DMS114 treated with DMSO at 0.1 percent for 48 hours (cell line): ENCODE measurements at regions not wholly inside any gene's neighbourhood (a gene's known extent, or its start where the extent isn't known, plus 50 kb on each side); places are given as distances from the start of the nearest gene placed in this dataset.
"Not testable (repeated sequence)": the region's sequence is repeated elsewhere in the genome, so short reads cannot be mapped to it uniquely, and the experiment has no call there.

Experiments used
- DNase-seq: peaks from one replicate; lab custom pipeline; 2025; ENCODE audit not compliant: unreplicated experiment; lab: John Stamatoyannopoulos, UW

DNA sequence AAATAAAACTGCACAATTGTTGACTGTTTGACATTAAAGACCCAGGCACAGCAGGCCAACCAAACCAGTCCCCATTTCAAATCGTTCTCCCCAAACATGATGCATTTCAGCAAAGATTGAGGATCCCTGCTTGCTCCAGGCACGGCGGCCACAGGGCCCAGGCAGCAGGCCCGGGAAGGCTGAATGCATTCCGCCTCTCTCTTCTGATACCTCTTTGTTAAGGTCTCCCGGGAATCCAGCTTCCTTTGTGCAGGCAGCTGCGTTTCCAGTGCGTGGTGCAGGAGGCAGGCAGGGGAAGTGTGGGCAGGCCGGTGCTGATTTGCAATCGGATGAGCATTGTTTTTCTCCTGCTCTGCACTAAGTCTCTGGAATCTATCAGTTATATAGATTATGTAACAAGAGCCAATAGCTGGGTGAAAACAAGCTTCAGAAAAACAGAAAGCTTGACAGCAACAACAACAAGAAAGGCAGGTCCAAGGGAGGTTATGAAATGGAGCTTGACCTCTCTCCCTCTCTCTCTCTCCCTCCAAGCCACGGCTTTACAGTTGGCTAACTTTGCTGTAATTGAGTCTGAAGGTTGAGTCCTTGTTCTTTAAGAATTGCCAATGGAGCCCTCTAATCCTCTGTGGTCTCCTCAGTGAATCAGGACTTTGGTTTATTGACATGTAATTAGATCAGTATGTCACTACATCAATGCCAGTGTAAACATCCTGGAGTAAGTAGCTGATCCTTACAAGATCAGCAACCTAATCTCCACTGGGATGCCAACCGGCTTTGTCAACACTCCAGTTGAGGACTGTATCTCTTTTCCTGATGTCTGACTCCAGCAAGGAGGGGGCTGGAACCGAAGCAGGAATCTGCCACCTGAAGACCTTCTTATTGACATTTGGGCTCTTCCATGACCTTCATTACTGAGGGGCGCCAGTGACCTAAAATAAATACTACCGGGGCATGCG lies 338.0 kb downstream of the TEX29 start:
- no peak for DNase-seq

DNA sequence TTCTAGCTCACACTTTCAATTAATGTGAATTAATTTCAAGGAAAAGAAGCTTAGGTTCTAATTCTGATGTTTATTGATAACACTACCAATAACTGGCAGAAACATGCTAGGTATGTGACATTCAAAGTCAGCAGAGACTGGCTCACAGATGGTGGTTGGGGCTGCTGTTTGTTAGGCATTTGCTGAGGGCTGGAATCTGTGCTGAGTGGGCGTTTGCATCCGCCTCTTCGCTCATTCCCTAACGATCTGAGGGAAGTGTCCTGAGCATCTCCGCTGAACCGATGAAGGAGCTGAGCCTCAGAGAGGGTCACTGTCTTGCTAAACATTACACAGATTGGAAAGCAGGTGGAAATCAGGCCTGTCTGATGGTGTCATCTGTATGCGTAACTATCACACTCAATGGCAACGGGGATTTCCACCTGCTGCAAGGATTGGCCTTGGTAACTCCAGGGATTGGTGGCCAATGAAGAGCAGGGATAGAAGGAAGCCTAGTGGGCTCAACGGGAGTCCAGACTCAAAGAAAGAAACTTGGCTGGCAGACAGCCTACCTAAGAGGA lies 338.9 kb downstream of the TEX29 start:
- DNase-seq: no peak

DNA sequence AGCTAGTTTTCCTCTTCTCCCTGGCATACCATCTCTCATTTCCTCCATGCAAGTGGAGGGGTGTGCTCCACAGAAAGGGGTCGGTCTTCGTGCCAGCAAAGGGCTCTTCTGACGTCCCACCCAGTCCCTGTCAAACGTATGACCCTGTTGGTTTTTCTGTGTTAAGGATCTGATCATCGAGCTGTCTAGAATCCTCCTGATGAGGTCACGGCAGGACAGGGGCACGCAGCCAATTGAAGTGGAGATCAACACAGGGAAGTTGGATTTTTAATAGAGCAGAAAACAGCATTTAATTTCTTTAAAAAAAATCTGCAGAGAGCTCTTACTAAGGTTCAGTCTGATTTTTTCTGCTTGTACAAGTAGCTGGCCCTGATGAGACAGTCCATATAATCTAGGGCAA lies 339.4 kb downstream of the TEX29 start:
- DNase-seq: no peak

DNA sequence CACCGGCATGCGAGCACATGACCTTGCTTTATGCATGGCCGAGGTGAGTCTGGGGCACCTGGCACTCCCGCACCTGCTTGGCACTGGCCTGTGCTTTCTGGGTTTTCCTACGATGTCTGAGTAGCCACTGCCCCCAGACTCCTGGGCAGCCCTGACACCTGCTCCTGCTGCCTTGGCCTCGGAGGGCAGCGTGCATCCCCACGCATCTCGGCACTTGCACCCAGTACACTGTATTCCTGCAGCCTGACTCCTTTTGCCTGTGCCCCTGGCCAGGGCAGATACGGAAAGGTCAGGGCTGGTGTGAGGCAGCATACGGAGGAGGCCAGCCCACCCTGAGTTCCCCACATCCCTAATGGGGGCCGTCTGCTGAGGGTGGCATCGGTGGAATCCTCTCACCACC lies 340.6 kb downstream of the TEX29 start:
- no peak for DNase-seq

DNA sequence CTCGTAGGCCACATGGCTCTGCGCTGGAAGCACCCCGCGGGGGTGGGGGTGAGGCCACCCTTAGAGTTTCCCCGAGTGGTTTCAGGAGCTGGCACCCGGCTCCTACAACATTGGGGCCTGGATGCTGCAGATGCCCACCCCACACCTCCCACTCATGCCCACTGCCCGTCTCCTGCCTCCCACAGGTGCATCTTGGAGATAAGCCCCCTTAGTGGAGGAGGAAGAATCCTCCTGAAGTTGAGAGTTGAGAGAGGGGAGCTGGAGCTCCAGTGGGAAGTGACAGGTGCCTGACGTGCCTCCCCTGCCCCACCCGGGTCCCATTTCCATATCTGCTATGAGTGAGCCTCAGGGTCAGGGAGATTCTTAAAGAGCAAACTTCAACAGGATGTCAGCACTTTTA lies 341.3 kb downstream of the TEX29 start:
- DNase-seq: no peak

DNA sequence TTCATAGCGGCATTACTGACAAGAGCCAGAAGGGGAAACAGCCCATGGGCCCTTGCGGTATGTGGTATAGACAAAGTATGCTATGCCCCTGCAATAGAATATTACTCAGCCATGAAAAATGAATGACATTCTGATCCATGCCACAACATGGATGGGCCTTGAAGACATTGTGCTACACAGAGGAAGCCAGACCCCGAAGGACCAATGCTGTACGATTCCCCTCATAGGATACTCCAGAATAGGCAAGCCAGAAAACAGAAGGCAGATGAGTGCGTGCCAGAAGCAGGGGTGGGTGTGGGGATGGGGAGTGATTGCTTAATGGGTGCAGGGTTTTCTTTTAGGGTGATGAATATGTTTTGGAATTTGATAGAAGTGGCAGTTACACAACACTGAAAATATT lies 342.0 kb downstream of the TEX29 start:
- no peak for DNase-seq

DNA sequence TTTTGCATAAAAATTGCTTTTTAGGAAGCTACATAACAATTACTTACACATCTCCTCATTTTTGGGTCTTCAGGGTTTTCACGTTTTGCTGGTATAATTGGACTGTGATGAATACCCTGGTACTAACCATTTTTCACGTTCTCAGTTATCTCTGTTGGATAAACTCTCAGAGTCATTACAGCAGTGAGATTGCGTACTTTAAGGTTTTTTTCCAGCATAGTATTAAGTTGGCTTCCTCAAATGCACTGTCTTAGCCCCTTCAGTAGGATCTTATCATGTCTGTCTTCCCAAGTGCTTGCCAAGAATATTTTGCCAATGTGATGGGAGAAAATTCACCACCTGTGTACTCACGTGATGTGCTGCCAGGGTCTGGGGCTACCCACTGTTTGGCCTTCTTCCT lies 342.5 kb downstream of the TEX29 start:
- DNase-seq: no peak

DNA sequence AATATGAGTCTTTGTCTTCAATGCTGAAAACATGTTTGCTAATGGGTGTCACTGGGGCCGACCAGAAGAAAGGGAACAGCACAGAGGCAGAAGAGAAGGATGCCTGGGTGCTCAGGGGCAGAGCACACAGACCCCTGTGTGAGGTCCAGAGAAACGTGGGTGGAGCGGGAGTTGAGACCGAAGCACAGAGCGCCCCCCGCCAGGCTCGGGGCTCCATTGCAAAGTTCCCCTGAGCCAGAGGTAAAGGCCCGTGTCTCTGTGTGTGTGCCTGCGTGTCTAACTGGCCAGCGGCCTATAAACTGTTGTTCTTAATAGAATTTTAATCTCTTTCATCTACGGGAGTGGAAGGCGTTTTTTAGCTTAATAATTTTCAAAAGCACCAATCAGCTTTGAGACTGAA lies 343.1 kb downstream of the TEX29 start:
- DNase-seq: no peak

DNA sequence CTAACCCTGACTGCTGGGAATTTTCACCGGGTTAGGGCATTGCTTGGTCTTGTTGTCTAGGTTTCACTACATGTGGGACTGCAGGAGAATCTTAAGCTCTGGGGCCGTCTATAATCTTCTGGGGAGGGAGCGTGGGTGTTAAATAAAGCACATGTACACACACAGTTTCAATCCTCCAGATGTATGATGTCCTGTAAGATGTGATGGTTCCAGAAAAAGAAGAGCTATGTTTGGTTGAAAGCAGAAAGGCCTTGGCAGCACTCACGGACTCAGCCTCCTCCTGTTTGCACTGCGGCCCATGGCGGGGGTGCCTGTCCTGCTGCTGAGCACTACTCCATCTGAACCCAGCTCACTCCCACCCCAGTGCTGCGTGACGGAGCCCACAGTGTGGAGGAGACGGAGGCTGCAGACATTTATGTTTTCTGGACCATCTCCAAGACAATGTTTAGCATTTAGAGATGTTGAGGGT lies 343.5 kb downstream of the TEX29 start:
- DNase-seq: no peak

DNA sequence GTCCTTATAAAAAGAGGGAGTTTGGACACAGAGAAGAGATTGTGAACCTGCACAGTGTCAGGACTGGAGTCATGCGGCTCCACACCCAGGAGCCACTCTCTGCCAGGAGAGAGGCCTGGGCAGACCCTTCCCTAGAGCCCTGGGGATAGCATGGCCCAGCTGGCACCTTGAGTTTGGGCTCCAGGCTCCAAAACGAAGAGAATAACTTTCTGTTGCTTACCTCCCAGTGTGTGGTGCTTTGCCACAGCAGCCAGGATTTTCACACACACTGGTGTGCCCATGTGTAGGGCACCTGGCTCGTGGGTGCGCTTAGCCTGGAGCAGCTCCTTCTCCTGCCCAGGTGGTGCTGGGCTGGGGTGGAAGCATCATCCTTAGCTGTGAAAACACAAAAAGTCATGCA lies 344.3 kb downstream of the TEX29 start:
- DNase-seq: no peak

DNA sequence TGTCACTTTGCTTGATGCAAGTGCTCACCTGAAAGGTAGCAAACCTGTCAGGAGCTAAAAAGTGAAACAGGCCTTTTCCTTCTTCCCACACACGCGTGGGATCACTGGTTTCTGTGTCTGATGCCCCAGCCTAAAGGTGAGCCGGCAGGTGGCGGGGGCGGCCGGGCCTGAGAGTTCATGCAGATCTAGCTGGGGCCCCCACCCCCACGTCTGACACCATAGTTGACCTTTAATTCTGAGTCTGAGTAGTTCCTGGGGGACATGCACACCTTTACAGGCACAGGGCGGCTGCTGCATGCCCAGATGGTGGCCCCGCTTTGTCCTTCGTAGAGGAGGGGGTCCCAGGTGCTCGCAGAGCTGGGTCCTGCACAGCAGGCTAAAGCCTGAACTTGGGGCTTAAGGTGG lies 345.3 kb downstream of the TEX29 start:
- DNase-seq: no peak

DNA sequence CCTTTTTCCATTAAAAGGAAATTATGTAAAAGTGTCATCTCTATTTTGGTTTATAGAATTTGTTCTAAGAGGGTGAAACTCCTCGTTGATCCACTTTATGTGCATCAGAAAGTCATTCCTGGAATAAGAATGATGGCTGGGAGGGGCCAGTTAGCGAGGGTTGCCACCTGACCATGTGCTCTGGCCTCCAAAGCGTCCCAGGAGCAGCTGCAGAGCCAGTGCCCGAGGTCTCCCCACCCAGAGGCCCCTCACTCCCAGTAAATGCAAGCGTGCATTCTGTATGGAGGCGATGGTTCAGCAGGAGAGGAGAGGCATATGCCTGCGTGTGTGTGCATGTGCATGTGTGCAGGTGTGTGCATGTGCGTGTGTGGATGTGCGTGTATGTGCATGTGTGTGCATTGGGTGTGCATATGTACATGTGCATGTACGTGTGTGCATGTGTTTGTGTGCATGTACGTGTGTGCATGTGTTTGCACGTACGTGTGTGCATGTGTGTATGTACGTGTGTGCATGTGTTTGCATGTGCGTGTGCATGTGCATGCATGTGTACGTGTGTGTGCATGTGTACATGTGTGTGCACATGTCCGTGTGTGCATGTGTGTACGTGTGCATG lies 345.8 kb downstream of the TEX29 start:
- DNase-seq: no peak

DNA sequence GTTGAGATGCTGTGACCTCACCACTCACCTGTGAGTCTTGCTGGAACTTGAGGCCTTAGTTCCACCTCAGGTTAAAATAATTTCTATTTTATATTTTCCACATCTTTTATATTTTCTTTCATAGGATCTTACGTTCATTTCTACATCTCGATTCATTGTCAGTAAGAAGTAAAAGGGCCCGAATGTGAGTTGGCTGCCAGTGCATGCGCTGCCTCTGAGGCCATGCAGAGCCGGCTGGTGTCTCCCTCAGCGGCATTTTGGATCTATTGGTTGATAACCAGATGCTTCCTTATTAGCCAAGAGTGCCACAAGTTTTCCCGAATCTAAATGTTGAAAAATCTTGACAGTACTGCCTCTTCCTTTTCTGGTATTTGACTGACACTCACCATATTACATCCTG lies 347.3 kb downstream of the TEX29 start:
- no peak for DNase-seq

DNA sequence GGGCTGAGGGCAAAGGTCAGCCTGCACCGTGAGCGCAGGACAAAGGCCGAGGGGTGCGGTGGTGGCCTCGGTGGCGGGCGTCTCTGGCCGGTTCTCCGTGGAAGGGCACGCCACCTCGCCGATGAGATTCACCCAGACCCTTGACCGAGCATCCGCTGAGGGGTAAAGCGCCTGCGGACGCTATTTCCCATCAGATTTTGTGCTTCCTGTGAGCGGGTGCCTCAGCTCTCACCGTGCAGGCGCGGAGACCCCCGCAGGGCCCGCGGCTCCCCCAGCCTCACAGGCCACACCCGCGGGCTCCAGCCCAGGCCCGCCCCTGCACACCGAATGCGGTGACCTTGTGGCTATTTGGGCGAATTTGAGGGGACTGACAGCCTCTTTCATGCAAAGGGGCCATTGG lies 348.0 kb downstream of the TEX29 start:
- DNase-seq: no peak

DNA sequence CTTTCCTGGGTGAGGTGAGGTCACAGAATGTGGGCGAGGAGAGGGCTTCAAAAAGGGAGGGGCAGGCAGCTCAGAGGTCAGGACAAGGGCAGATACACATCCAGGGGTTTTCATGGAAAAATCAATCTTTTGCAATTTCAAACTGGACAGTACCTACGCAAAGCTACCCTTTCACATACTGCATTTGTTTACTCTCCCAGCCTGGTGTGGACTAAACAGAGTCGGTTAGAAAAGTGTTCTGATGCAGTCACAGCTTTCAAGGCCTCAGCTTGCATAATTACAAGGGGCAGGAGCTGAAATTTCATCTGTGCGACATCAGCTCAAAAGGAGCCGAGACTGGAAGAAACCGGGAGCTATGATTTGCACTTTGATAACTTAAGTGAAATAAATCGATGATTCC lies 351.8 kb downstream of the TEX29 start:
- DNase-seq: not testable (repeated sequence)

DNA sequence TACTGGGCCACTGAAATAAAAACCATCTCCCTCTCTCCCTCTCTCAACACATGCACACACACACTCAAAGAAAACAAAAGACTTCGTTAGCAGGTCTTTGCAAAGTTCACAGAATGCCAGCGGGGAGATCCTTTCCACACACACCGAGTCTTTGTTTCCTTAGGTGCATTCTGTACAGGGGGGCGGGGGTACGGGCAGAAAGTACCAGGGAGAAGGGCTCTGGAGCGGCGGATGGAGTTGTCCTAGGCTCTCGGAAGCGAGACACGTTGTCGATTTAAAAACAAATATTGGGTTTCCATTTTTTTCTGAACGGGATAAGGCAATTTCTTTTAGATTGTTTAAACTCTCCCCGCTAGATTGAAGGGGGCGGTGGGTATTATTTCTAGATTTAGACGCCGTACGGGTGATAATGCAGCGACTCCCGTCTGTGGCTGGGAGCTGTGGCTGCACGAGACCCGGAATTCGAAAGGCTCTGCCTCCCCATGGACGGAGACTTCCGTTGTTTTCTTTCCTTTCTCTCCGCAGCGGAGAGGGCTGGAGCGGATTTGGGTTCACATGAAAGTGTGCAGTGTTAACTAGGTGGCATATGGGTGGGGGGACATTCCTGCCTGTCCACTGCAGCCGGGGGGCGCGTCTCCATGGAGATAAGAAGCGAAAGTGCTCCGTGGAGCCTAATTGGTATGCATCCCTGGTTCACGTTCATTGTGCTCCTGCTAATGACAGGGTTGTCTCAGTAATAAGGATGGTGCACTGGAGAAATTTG lies 357.9 kb downstream of the TEX29 start:
- DNase-seq: not testable (repeated sequence)

DNA sequence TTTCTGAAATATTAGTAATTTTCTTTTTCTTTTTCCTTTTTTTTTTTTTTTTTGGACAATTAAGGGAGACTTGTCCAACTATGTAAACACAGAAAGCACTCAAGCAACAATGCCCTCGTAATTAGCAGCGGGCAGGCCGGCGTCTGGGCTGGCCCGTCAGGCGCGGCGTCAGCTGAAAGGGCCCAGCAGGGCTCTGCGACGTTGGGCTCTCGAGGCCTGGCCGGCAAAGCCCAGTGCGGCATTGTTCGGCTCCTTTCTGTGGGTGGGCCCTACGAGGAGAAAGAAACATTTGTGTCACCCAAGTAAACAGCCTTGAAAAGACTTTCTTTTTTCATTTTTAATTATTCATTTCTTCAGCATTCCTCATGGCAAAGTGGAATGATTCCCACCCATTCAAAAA lies 359.2 kb downstream of the TEX29 start:
- not testable (repeated sequence) for DNase-seq

DNA sequence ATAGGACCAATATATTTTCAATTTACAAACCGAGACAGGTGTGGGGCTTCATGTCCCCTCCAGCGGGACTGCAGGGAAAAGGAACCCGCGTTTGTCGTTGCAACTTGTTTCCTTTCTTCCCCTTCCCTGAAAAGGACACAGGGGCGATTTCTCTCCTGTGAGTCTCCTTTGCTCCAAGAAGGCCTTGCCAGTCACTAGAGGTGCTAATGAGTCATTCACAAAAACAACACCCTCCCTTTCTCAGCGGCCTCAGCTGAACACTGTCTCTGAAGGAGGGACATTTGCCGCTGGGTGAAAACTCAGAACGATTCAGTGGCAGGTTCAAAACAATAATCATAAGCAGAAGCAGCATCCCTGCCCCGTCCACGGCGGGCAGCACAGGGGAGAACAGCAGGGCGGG lies 359.7 kb downstream of the TEX29 start:
- not testable (repeated sequence) for DNase-seq

DNA sequence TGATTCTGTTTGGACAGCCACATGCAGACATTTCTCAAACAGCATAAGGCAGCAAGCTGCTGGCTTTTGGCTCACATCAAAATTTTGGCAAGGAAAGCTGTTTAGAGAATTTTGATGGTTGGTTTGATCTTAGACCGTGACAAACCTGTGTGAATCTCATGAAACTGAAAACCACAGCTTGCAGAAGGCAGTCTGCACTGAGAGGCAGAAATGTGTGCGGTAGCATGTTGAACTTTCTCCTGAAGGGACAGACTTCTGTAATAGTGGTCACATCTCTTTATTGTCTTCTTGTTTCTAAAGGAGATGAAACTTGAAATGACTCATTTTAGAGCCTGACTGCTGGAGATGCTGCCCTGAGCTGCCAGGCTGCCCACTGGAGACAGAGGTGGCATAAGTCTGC lies 371.6 kb downstream of the TEX29 start:
- not testable (repeated sequence) for DNase-seq

DNA sequence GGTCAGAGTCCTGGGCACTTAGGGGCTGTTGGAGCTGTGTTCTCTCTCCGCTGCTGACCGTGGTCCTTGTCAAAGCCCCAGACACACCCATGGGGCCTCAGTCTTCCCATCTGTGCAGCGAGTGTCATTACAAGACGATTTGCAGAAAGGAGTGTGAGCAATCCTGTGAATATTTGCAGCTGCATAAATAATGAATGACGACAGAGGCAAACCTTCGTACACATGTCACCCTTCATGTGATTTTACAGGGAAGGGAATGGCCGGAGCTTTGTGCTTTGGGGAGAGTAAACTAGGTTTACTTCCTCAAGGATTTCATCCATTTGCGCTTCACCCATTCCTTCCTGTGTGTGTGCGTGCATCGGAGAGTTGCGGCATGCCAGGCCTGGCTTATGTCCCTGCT lies 370.8 kb upstream of the SOX1 start:
- DNase-seq: not testable (repeated sequence)

DNA sequence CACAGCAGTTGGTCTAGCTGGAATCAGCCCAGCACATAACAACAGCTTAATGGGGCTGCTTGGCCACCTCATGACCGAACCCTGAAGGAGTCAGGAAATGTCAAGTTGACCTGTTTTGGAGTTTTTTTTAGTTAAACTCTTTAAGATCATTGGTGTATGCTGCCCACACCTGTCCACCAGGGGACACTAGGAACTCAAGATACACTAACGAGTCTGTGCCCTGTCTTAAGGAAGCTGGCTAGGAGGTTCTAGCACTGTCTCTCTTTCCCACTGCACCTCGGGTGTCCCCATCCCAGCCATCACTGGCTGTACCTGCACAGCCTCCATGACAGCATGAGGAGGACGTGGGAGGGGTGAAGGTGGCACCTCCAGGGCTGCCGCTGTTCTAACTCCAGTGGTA lies 364.9 kb upstream of the SOX1 start:
- DNase-seq: not testable (repeated sequence)
